HG03457 (cell line): ENCODE measurements at regions not wholly inside any gene's neighbourhood (a gene's known extent, or its start where the extent isn't known, plus 50 kb on each side); places are given as distances from the start of the nearest gene placed in this dataset.
"Not testable (repeated sequence)": the region's sequence is repeated elsewhere in the genome, so short reads cannot be mapped to it uniquely, and the experiment has no call there.

Source experiments
- ATAC-seq: cut with Tn5 transposase; IDR thresholded peaks from one replicate; pipeline ENCODE4 v1.9.1; 2021; ENCODE audit warnings: moderate number of reproducible peaks; ENCODE audit not compliant: unreplicated experiment

GRCh38 chr4:148692242-148692641, 250.0 kb upstream of the NR3C2 start:
- no peak for ATAC-seq

- no peak for ATAC-seq
Observed at GRCh38 chr4:148686449-148686848, 244.2 kb upstream of the NR3C2 start.

GRCh38 chr4:148684638-148685037, 242.4 kb upstream of the NR3C2 start:
- no peak for ATAC-seq

GRCh38 chr4:148680884-148681283, 238.7 kb upstream of the NR3C2 start:
- no peak for ATAC-seq

GRCh38 chr4:148676344-148676743, 234.1 kb upstream of the NR3C2 start:
- no peak for ATAC-seq

GRCh38 chr4:148674876-148675275, 232.7 kb upstream of the NR3C2 start:
- ATAC-seq, result no peak

- no peak for ATAC-seq
Observed at GRCh38 chr4:148664636-148665035, 222.4 kb upstream of the NR3C2 start.

GRCh38 chr4:148654131-148654530, 211.9 kb upstream of the NR3C2 start:
- ATAC-seq, result no peak

- ATAC-seq, result no peak
Observed at GRCh38 chr4:148653681-148654080, 211.5 kb upstream of the NR3C2 start.

- ATAC-seq, result no peak
Observed at GRCh38 chr4:148651991-148652390, 209.8 kb upstream of the NR3C2 start.

- no peak for ATAC-seq
Observed at GRCh38 chr4:148649652-148650331, 207.6 kb upstream of the NR3C2 start.

- no peak for ATAC-seq
Observed at GRCh38 chr4:148643851-148644250, 201.6 kb upstream of the NR3C2 start.

GRCh38 chr4:148642907-148643306, 200.7 kb upstream of the NR3C2 start:
- no peak for ATAC-seq

- not testable (repeated sequence) for ATAC-seq
Observed at GRCh38 chr4:148638079-148638478, 195.9 kb upstream of the NR3C2 start.

GRCh38 chr4:148637453-148637852, 195.2 kb upstream of the NR3C2 start:
- not testable (repeated sequence) for ATAC-seq

GRCh38 chr4:148634476-148634875, 192.3 kb upstream of the NR3C2 start:
- no peak for ATAC-seq

- ATAC-seq, result no peak
Observed at GRCh38 chr4:148633720-148634119, 191.5 kb upstream of the NR3C2 start.

GRCh38 chr4:148632476-148632875, 190.3 kb upstream of the NR3C2 start:
- no peak for ATAC-seq

GRCh38 chr4:148630051-148630450, 187.8 kb upstream of the NR3C2 start:
- ATAC-seq, result no peak

GRCh38 chr4:148618856-148619255, 176.6 kb upstream of the NR3C2 start:
- ATAC-seq, result no peak

GRCh38 chr4:148608968-148609367, 166.8 kb upstream of the NR3C2 start:
- ATAC-seq, result no peak

- not testable (repeated sequence) for ATAC-seq
Observed at GRCh38 chr4:148598418-148599207, 156.4 kb upstream of the NR3C2 start.
